ENCODE measurements at regions not wholly inside any gene's neighbourhood (a gene's known extent, or its start where the extent isn't known, plus 50 kb on each side); places are given as distances from the start of the nearest gene placed in this dataset.

DNA sequence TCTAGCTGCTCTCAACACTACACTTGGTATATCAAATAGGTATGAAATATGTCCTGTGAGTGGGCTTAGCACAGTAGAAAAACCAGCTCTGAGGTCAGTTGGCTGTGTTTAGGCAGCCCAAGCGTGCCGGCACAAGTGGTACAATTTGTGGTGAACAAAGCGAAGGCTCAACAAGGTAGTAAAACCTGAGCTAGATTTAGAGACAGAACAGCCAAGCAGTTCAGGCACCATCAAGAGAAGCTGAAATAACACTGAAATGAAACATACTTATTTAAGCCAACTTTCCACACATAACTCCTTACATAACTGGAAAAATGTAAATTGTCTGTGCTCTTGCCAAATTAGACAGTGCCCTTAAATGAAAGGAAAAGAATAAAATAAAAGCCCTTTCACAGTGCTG lies 596.8 kb upstream of the FBXO33 start:
- TF ChIP-seq, protein P1, sequence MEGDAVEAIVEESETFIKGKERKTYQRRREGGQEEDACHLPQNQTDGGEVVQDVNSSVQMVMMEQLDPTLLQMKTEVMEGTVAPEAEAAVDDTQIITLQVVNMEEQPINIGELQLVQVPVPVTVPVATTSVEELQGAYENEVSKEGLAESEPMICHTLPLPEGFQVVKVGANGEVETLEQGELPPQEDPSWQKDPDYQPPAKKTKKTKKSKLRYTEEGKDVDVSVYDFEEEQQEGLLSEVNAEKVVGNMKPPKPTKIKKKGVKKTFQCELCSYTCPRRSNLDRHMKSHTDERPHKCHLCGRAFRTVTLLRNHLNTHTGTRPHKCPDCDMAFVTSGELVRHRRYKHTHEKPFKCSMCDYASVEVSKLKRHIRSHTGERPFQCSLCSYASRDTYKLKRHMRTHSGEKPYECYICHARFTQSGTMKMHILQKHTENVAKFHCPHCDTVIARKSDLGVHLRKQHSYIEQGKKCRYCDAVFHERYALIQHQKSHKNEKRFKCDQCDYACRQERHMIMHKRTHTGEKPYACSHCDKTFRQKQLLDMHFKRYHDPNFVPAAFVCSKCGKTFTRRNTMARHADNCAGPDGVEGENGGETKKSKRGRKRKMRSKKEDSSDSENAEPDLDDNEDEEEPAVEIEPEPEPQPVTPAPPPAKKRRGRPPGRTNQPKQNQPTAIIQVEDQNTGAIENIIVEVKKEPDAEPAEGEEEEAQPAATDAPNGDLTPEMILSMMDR (IDR thresholded peaks at IDR 0.05 in 2 of 3, conservative IDR thresholded peaks at IDR 0.05 in 1 of 3; ENCODE audit: borderline replicate concordance in 1 of 3, insufficient read depth in 1 of 3, low read depth in 2 of 3, low read length in 2 of 3): no peak
- no peak for TF ChIP-seq POLR2A (IDR thresholded peaks at IDR 0.05; ENCODE audit: borderline replicate concordance, extremely low read depth, insufficient read depth, insufficient read length)
- no peak for TF ChIP-seq EZH2 (IDR thresholded peaks at IDR 0.05)
